Adrenal gland (tissue), 5 donors: ENCODE measurements at regions not wholly inside any gene's neighbourhood (a gene's known extent, or its start where the extent isn't known, plus 50 kb on each side); places are given as distances from the start of the nearest gene placed in this dataset.

Experiments
- CTCF ChIP-seq, 6 experiments: fragments of 450-650 bp in 4 of 6; fragments of 200-600 bp in 2 of 6; sonication (generic) in 1 of 6; IDR thresholded peaks; 1 replicate in 5 of 6; 2 replicates in 1 of 6; pipeline versions ENCODE4 v1.5.1 to v1.8.0; 2016 to 2021; ENCODE audit warnings: antibody characterized with exemption in 6 of 6, mild to moderate bottlenecking in 2 of 6, moderate library complexity in 1 of 6
- POLR2A ChIP-seq, 2 donors: fragments of 450-650 bp; IDR thresholded peaks; one replicate each; pipeline ENCODE4 v1.6.1; 2017; ENCODE audit warnings: antibody characterized with exemption in 2 of 2, mild to moderate bottlenecking in 2 of 2, moderate library complexity in 1 of 2
- donor health status: DM: no; HTN: no; CAD: no.

- TF ChIP-seq CTCF (IDR thresholded peaks at IDR 0.05): no peak
- no peak for TF ChIP-seq POLR2A (IDR thresholded peaks at IDR 0.05)
Measured at GRCh38 chr9:78714576-78714975, 417.7 kb downstream of the PSAT1 start.
